22Rv1 (cell line): ENCODE measurements at regions not wholly inside any gene's neighbourhood (a gene's known extent, or its start where the extent isn't known, plus 50 kb on each side); places are given as distances from the start of the nearest gene placed in this dataset.

ENCODE experiments used
- CTCF ChIP-seq: fragments of 450-650 bp; IDR thresholded peaks from 2 replicates; pipeline ENCODE4 v1.5.1; 2017; ENCODE audit warnings: mild to moderate bottlenecking
- ZFX ChIP-seq: fragments of 450-650 bp; IDR thresholded peaks from 2 replicates; pipeline ENCODE4 v1.6.1; 2017; ENCODE audit warnings: antibody characterized with exemption, borderline replicate concordance

GRCh38 chr10:30531751-30532530, 97.6 kb downstream of the LYZL2 start:
- TF ChIP-seq CTCF, result no peak
- no peak for TF ChIP-seq ZFX
